ENCODE measurements at regions not wholly inside any gene's neighbourhood (a gene's known extent, or its start where the extent isn't known, plus 50 kb on each side); places are given as distances from the start of the nearest gene placed in this dataset.

DNA sequence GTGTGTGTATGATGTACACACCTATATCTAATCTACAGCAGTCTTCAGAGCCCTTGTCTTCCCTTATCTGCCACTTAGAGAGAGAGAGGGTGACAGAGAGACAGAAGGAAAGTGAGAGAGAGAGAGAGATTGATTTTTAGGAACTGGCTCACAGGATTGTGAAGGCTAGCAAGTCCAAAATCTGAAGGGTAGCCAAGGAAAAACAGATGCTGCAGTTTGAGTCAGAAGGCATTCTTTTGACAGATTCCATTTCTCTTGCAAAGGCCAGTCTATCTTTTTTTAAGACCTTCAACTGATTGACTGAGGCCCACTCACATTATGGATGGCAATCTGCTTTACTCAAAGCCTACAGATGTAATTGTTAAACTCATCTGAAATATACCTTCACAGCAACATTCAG is 664.0 kb upstream of the IGFBP7 start:
- H3K27ac Mint-ChIP-seq (ENCODE audit: unreplicated experiment), result no peak overlapping the region
- POLR2A ChIA-PET, result no interaction called here
- intact Hi-C loops (cut with micrococcal nuclease; ENCODE audit: unreplicated experiment), result no loop called here
- H3K27me3 Mint-ChIP-seq (ENCODE audit: insufficient read depth, unreplicated experiment), result peaks cover 4% of the 10 kb centered on the region
- Histone ChIP-seq H3K9me3 (no peaks in the 10 kb centered on the region), H3K36me3 (ENCODE audit: control insufficient read depth, insufficient read depth, low read length) (no peaks in the 10 kb centered on the region), H3K4me3 (ENCODE audit: low read depth, low read length) (no peak overlapping the region), H3K4me1 (no peaks in the 10 kb centered on the region), H3K27me3 (replicated peaks; ENCODE audit: control insufficient read depth, insufficient read depth, low read length) (no peaks in the 10 kb centered on the region)
- H3K4me3 Mint-ChIP-seq (ENCODE audit: unreplicated experiment), result no peak overlapping the region
- BruUV-seq (replicated peaks), result no TSS peak
- no peak for DNase-seq
- CTCF ChIA-PET, result no interaction called here
- H3K36me3 Mint-ChIP-seq (ENCODE audit: insufficient read depth, unreplicated experiment), result no peaks in the 10 kb centered on the region
- H3K4me1 Mint-ChIP-seq (ENCODE audit: low read depth, unreplicated experiment), result no peaks in the 10 kb centered on the region
- no peak for TF ChIP-seq CTCF (IDR thresholded peaks at IDR 0.05; ENCODE audit: insufficient read depth in 1 of 2, low read depth in 1 of 2, low read length in 1 of 2, severe bottlenecking in 1 of 2, unreplicated experiment in 1 of 2)
- H3K9me3 Mint-ChIP-seq (ENCODE audit: unreplicated experiment), result no peaks in the 10 kb centered on the region

DNA sequence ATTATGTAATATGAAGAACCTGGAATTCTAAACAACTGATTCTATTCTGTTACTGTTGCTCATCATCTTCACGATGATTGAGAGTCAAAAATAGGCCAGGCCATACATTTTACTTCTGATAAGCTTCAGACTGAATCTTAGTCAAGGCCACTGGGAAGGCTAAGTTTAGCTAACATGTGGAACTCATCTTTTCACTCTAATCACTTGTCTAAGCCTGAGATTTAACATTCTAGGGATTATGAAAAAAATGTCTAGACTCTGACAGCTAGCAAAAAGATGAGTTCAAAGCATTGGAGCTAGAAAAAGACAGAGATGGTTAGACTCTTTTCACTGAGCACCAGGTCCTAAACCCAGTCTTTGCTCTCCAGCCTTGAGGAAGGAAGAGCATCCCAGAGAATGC is 656.2 kb upstream of the IGFBP7 start:
- DNase-seq, result no peak
- Histone ChIP-seq H3K9me3 (no peaks in the 10 kb centered on the region), H3K4me1 (no peaks in the 10 kb centered on the region), H3K36me3 (ENCODE audit: control insufficient read depth, insufficient read depth, low read length) (no peaks in the 10 kb centered on the region), H3K4me3 (ENCODE audit: low read depth, low read length) (no peak overlapping the region), H3K27me3 (replicated peaks; ENCODE audit: control insufficient read depth, insufficient read depth, low read length) (no peaks in the 10 kb centered on the region)
- BruUV-seq (replicated peaks), result no TSS peak
- Mint-ChIP-seq H3K9me3 (ENCODE audit: unreplicated experiment) (no peaks in the 10 kb centered on the region), H3K27me3 (ENCODE audit: insufficient read depth, unreplicated experiment) (no peaks in the 10 kb centered on the region), H3K4me3 (ENCODE audit: unreplicated experiment) (no peak overlapping the region), H3K27ac (ENCODE audit: unreplicated experiment) (no peak overlapping the region), H3K36me3 (ENCODE audit: insufficient read depth, unreplicated experiment) (no peaks in the 10 kb centered on the region), H3K4me1 (ENCODE audit: low read depth, unreplicated experiment) (no peaks in the 10 kb centered on the region)
- no peak for TF ChIP-seq CTCF (IDR thresholded peaks at IDR 0.05; ENCODE audit: insufficient read depth in 1 of 2, low read depth in 1 of 2, low read length in 1 of 2, severe bottlenecking in 1 of 2, unreplicated experiment in 1 of 2)
- intact Hi-C loops (cut with micrococcal nuclease; ENCODE audit: unreplicated experiment), result no loop called here
- CTCF ChIA-PET, result no interaction called here
- POLR2A ChIA-PET, result no interaction called here

GRCh38 chr4:57764856-57765255 is 654.7 kb upstream of the IGFBP7 start:
- POLR2A ChIA-PET, result no interaction called here

More at GRCh38 chr4:57764856-57765255, 654.7 kb upstream of the IGFBP7 start:
- no peaks in the 10 kb centered on the region for H3K27me3 ChIP-seq (replicated peaks; ENCODE audit: control insufficient read depth, insufficient read depth, low read length)
- Mint-ChIP-seq H3K4me3 (ENCODE audit: unreplicated experiment) (no peak overlapping the region), H3K27me3 (ENCODE audit: insufficient read depth, unreplicated experiment) (no peaks in the 10 kb centered on the region), H3K36me3 (ENCODE audit: insufficient read depth, unreplicated experiment) (no peaks in the 10 kb centered on the region), H3K27ac (ENCODE audit: unreplicated experiment) (no peak overlapping the region), H3K4me1 (ENCODE audit: low read depth, unreplicated experiment) (no peaks in the 10 kb centered on the region), H3K9me3 (ENCODE audit: unreplicated experiment) (no peaks in the 10 kb centered on the region)
- no peak overlapping the region for H3K4me3 ChIP-seq (ENCODE audit: low read depth, low read length)
- intact Hi-C loops (cut with micrococcal nuclease; ENCODE audit: unreplicated experiment), result no loop called here
- CTCF ChIA-PET, result no interaction called here
- TF ChIP-seq CTCF (IDR thresholded peaks at IDR 0.05; ENCODE audit: insufficient read depth in 1 of 2, low read depth in 1 of 2, low read length in 1 of 2, severe bottlenecking in 1 of 2, unreplicated experiment in 1 of 2), result no peak
- no peak for DNase-seq
- H3K9me3 ChIP-seq, result no peaks in the 10 kb centered on the region
- no peaks in the 10 kb centered on the region for H3K36me3 ChIP-seq (ENCODE audit: control insufficient read depth, insufficient read depth, low read length)
- H3K4me1 ChIP-seq, result no peaks in the 10 kb centered on the region
- no TSS peak for BruUV-seq (replicated peaks)

All from Caco-2 (cell line).